Skeletal muscle satellite cell (primary cell): ENCODE measurements at regions not wholly inside any gene's neighbourhood (a gene's known extent, or its start where the extent isn't known, plus 50 kb on each side); places are given as distances from the start of the nearest gene placed in this dataset.

Experiments
- H3K27me3 ChIP-seq: 2 replicates; pipeline ENCODE4 v1.7.0; 2013; ENCODE audit warnings: low read length; ENCODE audit not compliant: control insufficient read depth, insufficient read depth
- H3K36me3 ChIP-seq: 2 replicates; pipeline ENCODE4 v1.7.0; 2013; ENCODE audit warnings: mild to moderate bottlenecking, control low read depth, low read length; ENCODE audit not compliant: insufficient read depth
- H3K4me1 ChIP-seq: 2 replicates; pipeline ENCODE4 v1.7.0; 2013; ENCODE audit warnings: low read length; ENCODE audit not compliant: control insufficient read depth, insufficient read depth
- H3K4me2 ChIP-seq: 2 replicates; pipeline ENCODE4 v1.7.0; 2013; ENCODE audit warnings: mild to moderate bottlenecking, low read length
- H3K4me3 ChIP-seq: 2 replicates; pipeline ENCODE4 v1.7.0; 2013; ENCODE audit warnings: low read length
- H3K9ac ChIP-seq: 2 replicates; pipeline ENCODE4 v1.7.0; 2013; ENCODE audit warnings: mild to moderate bottlenecking, low read depth, low read length, moderate library complexity
- H3K9me3 ChIP-seq: replicated peaks from 2 replicates; pipeline ENCODE4 v1.7.0; 2013; ENCODE audit warnings: mild to moderate bottlenecking, control low read depth, low read length

GRCh38 chr2:71778936-71779773 lies 325.8 kb downstream of the DYSF start:
- Histone ChIP-seq H3K9me3 (no peaks in the 10 kb centered on the region), H3K4me3 (no peak overlapping the region), H3K36me3 (no peaks in the 10 kb centered on the region), H3K4me2 (no peak overlapping the region), H3K4me1 (no peaks in the 10 kb centered on the region), H3K9ac (no peak overlapping the region), H3K27me3 (peaks cover 18% of the 10 kb centered on the region)

DNA sequence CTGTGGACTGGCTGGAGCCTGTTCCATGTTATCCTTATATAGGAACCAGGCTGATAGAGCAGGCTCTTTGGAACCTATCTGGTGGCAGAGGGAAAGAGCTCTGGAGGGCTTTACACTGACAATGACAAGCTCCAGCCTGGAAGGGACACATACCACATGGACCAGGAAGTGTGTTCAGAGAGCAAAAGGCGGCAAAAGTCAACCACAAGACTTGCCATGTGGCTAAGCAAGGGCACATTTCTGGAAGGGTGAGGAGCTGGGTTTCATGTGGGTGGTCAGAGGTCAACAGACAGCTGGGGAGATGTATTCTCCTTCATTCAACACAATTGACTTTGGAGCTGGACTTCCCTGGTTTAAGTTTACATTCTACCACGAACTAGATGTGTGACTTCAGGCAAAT lies 325.2 kb downstream of the DYSF start:
- Histone ChIP-seq H3K4me1 (no peaks in the 10 kb centered on the region), H3K4me2 (no peak overlapping the region), H3K27me3 (peaks cover 18% of the 10 kb centered on the region), H3K9ac (no peak overlapping the region), H3K9me3 (no peaks in the 10 kb centered on the region), H3K4me3 (no peak overlapping the region), H3K36me3 (no peaks in the 10 kb centered on the region)

DNA sequence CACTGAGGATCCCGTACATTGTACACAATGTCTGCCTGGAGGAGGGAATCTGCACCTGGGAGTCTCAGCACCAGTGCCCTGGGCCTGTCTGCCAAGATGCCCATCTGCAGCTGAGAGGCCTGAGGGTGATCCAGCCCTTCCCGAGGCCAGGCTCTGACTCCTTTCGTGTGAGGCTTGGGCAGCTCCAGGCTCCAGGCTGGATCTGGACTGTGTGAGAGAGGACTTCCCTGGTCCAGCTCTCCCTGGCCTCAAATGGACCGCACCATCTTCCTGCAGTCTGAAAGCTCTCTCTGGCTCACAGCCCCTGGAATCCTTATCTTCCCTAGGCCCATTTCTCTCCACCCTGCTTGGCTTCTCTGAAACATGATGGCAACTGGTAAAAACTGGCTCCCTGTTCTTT lies 324.6 kb downstream of the DYSF start:
- Histone ChIP-seq H3K9me3 (no peaks in the 10 kb centered on the region), H3K9ac (no peak overlapping the region), H3K4me1 (no peaks in the 10 kb centered on the region), H3K27me3 (peaks cover 18% of the 10 kb centered on the region), H3K36me3 (no peaks in the 10 kb centered on the region), H3K4me3 (no peak overlapping the region), H3K4me2 (no peak overlapping the region)

- Histone ChIP-seq H3K36me3 (no peaks in the 10 kb centered on the region), H3K4me2 (no peak overlapping the region), H3K27me3 (peaks cover 16% of the 10 kb centered on the region), H3K4me3 (no peak overlapping the region), H3K9me3 (no peaks in the 10 kb centered on the region), H3K9ac (no peak overlapping the region), H3K4me1 (no peaks in the 10 kb centered on the region)
Measured at GRCh38 chr2:71776227-71776626, 322.9 kb downstream of the DYSF start.

DNA sequence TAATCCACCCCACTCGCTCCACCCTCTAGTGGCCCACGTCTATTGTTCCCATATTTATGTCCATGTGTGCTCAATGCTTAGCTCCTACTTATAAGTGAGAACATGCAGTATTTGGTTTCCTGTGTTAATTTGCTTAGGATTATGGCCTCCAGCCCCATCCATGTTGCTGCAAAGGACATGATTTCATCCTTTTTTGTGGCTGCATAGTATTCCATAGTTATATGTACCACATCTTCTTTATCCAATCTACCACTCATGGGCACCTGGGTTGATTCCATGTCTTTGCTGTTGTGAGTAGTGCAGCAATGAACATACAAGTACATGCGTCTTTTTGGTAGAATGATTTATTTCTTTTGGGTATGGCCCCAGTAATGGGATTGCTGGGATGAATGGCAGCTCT lies 319.9 kb downstream of the DYSF start:
- Histone ChIP-seq H3K4me2 (no peak overlapping the region), H3K27me3 (peaks cover 7% of the 10 kb centered on the region), H3K9ac (no peak overlapping the region), H3K4me1 (no peaks in the 10 kb centered on the region), H3K4me3 (no peak overlapping the region), H3K36me3 (no peaks in the 10 kb centered on the region), H3K9me3 (no peaks in the 10 kb centered on the region)

DNA sequence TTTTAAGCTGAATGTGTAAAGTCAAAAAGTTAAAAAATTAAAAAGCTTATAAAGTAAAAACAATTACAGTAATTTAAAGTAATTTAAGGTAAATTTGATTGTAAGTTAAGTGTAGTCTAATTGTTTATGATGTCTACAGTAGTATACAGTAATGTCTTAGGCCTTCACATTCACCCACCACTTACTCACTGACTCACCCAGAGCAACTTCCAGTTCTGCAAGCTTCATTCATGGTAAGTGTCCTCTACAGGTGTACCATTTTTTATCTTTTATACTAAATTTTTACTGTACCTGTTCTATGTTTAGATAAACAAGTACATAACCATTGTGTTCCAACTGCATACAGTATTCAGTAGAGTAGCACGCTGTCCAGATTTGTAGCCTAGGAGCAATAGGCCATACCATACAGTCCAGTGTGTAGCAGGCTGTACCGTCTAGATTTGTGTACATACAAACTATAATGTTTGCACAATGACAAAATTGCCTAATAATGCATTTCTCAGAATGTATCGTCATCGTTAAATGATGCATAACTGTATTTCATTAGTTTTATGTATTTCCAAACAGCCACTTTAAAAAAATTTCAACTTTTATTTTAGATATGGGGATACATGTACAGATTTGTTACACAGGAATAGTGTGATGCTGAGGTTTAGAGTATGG lies 319.3 kb downstream of the DYSF start:
- Histone ChIP-seq H3K4me2 (no peak overlapping the region), H3K9me3 (no peaks in the 10 kb centered on the region), H3K27me3 (peaks cover 2% of the 10 kb centered on the region)

DNA sequence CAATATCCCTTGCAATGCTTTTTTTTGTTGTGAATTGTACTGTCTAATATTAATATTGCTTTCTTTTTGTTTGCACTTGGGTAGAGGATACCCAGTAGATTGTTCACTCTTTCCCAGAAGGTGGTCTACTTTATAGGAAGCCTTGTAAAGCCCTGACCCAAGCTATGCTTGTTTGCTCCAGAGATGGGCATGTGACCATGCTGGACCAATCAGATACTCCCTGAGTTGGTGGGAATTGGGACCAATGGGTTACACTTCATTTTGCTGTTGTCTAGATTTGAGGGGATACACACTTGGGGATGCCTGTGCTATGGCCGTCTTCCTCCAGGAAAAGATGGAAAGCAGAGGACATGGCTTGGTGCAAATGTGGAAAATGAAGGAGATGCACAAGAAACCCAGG lies 314.3 kb downstream of the DYSF start:
- no peaks in the 10 kb centered on the region for H3K4me1 ChIP-seq
- peaks cover 3% of the 10 kb centered on the region for H3K27me3 ChIP-seq
- H3K36me3 ChIP-seq, result no peaks in the 10 kb centered on the region
- no peak overlapping the region for H3K9ac ChIP-seq
- H3K4me3 ChIP-seq, result no peak overlapping the region
- H3K9me3 ChIP-seq, result no peaks in the 10 kb centered on the region
- no peak overlapping the region for H3K4me2 ChIP-seq

More for the DNA sequence above, 319.3 kb downstream of the DYSF start:
- no peak overlapping the region for H3K4me3 ChIP-seq
- no peaks in the 10 kb centered on the region for H3K36me3 ChIP-seq
- no peak overlapping the region for H3K9ac ChIP-seq
- no peaks in the 10 kb centered on the region for H3K4me1 ChIP-seq

GRCh38 chr2:71759060-71759459 lies 305.7 kb downstream of the DYSF start:
- Histone ChIP-seq H3K4me1 (peaks cover 15% of the 10 kb centered on the region), H3K9me3 (no peaks in the 10 kb centered on the region), H3K36me3 (no peaks in the 10 kb centered on the region), H3K4me2 (no peak overlapping the region), H3K4me3 (no peak overlapping the region), H3K27me3 (no peaks in the 10 kb centered on the region), H3K9ac (no peak overlapping the region)

DNA sequence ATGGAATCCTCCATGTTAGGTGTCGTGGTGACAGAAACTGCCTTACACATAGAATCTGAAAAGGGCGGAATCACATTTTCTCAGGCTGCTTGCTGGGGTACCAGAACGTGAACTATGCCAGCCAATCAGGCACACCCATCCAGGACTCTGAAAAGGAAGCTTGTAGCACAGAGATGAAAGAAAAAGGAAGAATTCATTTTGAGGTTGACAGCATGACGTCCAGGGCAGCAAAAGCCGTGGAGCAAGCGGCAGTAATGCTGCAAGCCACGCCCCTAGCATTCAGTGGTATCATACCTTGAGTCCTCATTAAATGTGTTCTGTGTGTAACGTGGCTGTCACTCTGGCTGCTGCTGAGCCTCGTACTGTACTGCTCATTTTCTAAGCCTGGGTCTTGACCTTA lies 304.0 kb downstream of the DYSF start:
- peaks cover 15% of the 10 kb centered on the region for H3K4me1 ChIP-seq
- H3K36me3 ChIP-seq, result no peaks in the 10 kb centered on the region
- H3K4me3 ChIP-seq, result no peak overlapping the region
- no peak overlapping the region for H3K4me2 ChIP-seq
- H3K27me3 ChIP-seq, result no peaks in the 10 kb centered on the region
- H3K9me3 ChIP-seq, result no peaks in the 10 kb centered on the region
- H3K9ac ChIP-seq, result no peak overlapping the region

GRCh38 chr2:71756280-71756906 lies 303.0 kb downstream of the DYSF start:
- no peak overlapping the region for H3K9ac ChIP-seq
- H3K9me3 ChIP-seq, result no peaks in the 10 kb centered on the region
- H3K27me3 ChIP-seq, result no peaks in the 10 kb centered on the region
- H3K4me1 ChIP-seq, result peaks cover 15% of the 10 kb centered on the region
- no peak overlapping the region for H3K4me3 ChIP-seq
- H3K36me3 ChIP-seq, result no peaks in the 10 kb centered on the region
- H3K4me2 ChIP-seq, result peak overlapping the region; percentile 37

GRCh38 chr2:71751590-71751989 lies 298.2 kb downstream of the DYSF start:
- Histone ChIP-seq H3K4me1 (peaks cover 42% of the 10 kb centered on the region), H3K36me3 (no peaks in the 10 kb centered on the region), H3K4me2 (no peak overlapping the region), H3K4me3 (no peak overlapping the region), H3K9ac (no peak overlapping the region), H3K27me3 (no peaks in the 10 kb centered on the region), H3K9me3 (no peaks in the 10 kb centered on the region)
